ENCODE measurements at regions not wholly inside any gene's neighbourhood (a gene's known extent, or its start where the extent isn't known, plus 50 kb on each side); places are given as distances from the start of the nearest gene placed in this dataset.

GRCh38 chr4:164440199-164440598, 313.7 kb upstream of the SMIM31 start:
- no peak for DNase-seq

- no peak for DNase-seq
These were observed 312.8 kb upstream of the SMIM31 start for GRCh38 chr4:164441109-164441508.

- DNase-seq = no peak
These were observed 311.8 kb upstream of the SMIM31 start for GRCh38 chr4:164442180-164442579.

- DNase-seq = no peak
These were observed 307.4 kb upstream of the SMIM31 start for GRCh38 chr4:164446516-164446915.

GRCh38 chr4:164461901-164462300, 292.0 kb upstream of the SMIM31 start:
- DNase-seq = no peak

- no peak for DNase-seq
These were observed 291.5 kb upstream of the SMIM31 start for GRCh38 chr4:164462471-164462870.

- DNase-seq = no peak
These were observed 289.6 kb upstream of the SMIM31 start for GRCh38 chr4:164464313-164464712.

- no peak for DNase-seq
These were observed 286.4 kb upstream of the SMIM31 start for GRCh38 chr4:164467493-164467892.

GRCh38 chr4:164481306-164482091, 272.4 kb upstream of the SMIM31 start:
- DNase-seq = no peak

GRCh38 chr4:164482092-164482404, 271.9 kb upstream of the SMIM31 start:
- DNase-seq = no peak

- DNase-seq = no peak
These were observed 271.2 kb upstream of the SMIM31 start for GRCh38 chr4:164482758-164483157.

- DNase-seq = no peak
These were observed 270.2 kb upstream of the SMIM31 start for GRCh38 chr4:164483711-164484110.

- no peak for DNase-seq
These were observed 269.4 kb upstream of the SMIM31 start for GRCh38 chr4:164484551-164484950.

- no peak for DNase-seq
These were observed 268.8 kb upstream of the SMIM31 start for GRCh38 chr4:164485136-164485535.

- DNase-seq = no peak
These were observed 265.8 kb upstream of the SMIM31 start for GRCh38 chr4:164488114-164488513.

- DNase-seq = no peak
These were observed 252.9 kb upstream of the SMIM31 start for GRCh38 chr4:164501074-164501473.

GRCh38 chr4:164503874-164504273, 250.1 kb upstream of the SMIM31 start:
- DNase-seq = no peak

GRCh38 chr4:164508097-164508496, 245.8 kb upstream of the SMIM31 start:
- DNase-seq = no peak

GRCh38 chr4:164508771-164509170, 245.2 kb upstream of the SMIM31 start:
- no peak for DNase-seq

GRCh38 chr4:164509951-164510350, 244.0 kb upstream of the SMIM31 start:
- DNase-seq = no peak

- no peak for DNase-seq
These were observed 241.8 kb upstream of the SMIM31 start for GRCh38 chr4:164512124-164512523.

GRCh38 chr4:164514765-164515164, 239.2 kb upstream of the SMIM31 start:
- DNase-seq = no peak

- no peak for DNase-seq
These were observed 229.1 kb upstream of the SMIM31 start for GRCh38 chr4:164524789-164525188.

GRCh38 chr4:164526933-164527583, 226.9 kb upstream of the SMIM31 start:
- no peak for DNase-seq

- no peak for DNase-seq
These were observed 224.9 kb upstream of the SMIM31 start for GRCh38 chr4:164529058-164529457.

Data from NCI-H748 treated with DMSO at 0.1 percent for 48 hours (cell line).